HCEC 1CT (cell line): ENCODE measurements at regions not wholly inside any gene's neighbourhood (a gene's known extent, or its start where the extent isn't known, plus 50 kb on each side); places are given as distances from the start of the nearest gene placed in this dataset.

Experiments used
- DNase-seq: peaks from one replicate; pipeline ENCODE4 v3.0.0-alpha.2; 2017

DNA sequence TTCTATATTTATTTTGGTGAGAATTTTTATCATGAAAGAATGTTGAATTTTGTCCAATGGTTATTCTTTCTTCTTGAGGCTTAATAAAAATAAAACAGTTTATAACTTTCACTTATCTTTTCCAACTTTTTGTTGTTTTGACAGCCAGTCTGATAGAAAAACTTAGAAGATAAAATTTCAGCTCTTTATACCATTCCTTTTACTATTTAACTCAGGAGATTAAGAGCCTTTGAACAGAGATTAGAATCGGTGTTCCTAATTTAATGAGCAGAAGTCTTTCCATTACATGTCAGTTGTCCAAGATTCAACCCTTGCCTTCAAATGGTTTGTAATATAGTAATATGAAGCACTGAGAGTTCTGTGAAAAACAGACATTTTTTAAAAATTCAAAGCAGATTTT lies 97.8 kb upstream of the SEC61G start:
- no peak for DNase-seq

DNA sequence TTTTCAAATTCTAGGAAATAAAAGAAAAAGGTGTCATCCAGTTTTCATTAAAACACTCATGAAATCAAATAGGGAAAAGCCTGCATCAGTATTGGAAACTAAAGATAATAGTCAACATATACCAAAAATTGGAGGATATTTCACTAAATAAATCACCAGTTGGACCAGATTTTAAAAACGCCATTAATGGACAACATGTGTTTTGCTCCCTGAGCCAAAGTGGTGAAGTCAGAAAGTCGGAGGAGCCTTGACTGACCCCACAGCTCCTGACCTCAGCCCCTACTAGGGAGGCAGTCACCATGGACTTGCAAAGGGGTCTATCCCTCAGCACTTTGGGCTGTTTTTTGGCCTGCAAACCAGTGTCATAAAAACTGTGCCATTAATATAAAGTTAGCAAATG lies 98.3 kb upstream of the SEC61G start:
- no peak for DNase-seq

DNA sequence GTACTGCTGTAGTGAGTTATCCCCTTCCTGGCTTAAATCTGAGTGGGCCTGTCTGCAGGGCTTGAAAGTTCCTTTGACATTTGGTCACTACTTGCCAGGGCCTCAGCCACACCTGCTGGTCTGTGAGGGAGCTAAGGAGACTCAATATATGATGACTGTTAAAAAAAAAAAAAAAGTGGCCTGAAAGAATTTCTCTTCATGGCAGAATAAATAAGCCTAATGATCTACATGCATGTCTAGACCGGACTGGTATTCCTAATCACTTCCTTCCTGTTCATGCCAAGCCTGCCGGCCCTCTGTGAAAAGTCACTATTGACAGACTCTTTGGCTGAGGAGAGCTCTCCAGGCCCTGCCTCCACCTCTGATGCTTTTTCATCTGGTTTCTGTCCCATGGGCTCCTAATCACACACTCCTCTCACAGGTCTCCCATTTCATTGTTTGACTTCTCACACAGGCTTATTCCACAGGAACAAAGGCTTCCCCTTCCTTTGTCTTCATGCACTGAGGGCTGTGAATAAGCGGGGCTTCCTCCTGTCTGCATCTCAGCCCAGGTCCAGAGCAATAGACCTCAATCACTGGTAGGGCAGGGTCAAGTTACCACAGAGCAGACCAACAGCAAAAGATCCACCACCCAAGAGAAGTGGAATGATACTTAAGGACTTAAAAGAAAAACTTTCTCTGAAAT lies 99.1 kb upstream of the SEC61G start:
- no peak for DNase-seq

DNA sequence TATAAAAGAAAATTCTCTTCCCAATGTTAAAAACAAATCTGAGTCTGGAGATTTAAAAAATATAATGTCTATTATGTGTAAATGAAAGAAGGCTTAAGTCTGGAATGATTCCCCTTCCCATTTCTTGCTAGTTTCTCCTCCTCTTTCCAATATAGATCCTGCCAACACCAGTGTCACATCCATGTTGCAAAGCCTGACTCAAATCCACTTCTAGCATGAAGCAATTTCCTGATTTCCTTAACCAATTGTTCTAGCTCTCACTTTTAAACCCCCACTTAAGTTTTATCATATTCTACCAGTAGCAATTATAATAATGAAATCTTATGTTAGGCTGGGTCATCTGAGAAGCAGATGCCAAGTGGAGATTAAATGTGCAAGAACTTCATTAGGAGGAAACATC lies 100.1 kb upstream of the SEC61G start:
- no peak for DNase-seq

DNA sequence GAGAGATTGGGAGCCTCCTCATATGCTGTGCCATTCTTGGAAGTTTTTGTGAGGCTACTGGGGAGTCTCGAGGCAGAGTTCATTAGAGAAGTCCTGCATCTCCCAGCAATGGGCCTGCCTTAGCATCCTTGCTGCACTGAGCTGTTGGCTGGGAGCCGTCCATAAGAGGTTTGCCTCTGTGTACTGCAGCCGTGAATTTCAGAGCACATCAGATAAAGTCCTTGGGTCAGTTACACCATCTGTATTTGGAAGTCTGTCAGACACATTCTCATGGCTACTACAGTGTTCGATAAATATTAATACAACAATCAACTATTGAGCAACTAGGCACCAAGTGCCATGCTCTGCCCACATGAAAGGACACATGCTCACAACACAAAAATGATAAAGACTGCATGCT lies 100.5 kb upstream of the SEC61G start:
- no peak for DNase-seq

- no peak for DNase-seq
These were observed 101.2 kb upstream of the SEC61G start for GRCh38 chr7:54860003-54860775.

GRCh38 chr7:54860843-54861242 lies 101.8 kb upstream of the SEC61G start:
- no peak for DNase-seq

GRCh38 chr7:54864663-54865062 lies 105.7 kb upstream of the SEC61G start:
- no peak for DNase-seq

DNA sequence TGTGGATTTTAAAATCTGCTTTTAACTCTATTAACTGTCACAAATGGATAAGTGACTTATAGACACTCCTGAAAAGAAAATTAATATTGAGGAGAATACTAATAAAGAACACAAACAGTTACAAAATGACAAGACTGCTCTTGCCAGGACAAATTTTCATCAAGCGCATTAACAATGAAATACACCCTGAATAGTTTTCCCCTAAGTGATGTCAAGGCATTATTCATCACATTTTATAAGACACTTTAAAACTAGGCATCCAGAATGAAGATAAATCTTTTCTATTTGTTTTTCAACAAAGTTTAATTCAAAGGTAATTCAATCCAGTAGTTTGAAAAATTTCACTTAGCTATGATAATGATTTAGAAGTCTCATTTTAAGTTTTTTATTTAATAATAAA lies 110.5 kb upstream of the SEC61G start:
- no peak for DNase-seq

DNA sequence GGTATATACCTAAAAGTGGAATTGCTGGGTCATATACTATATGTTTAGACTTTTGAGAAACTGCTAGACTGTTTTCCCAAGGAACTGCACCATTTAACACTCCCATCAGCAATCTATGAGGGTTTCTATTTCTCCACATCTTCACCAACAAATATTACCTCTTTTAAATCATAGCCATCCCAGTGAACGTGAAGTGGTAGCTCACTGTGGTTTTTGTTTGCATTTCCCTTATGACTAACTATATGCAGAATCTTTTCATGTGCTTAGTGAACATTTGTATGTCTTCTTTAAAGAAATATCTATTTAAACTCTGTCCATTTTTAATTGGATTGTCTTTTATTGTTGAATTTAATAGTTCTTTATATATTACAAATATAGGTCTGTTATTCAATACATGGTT lies 115.8 kb upstream of the SEC61G start:
- DNase-seq = no peak

DNA sequence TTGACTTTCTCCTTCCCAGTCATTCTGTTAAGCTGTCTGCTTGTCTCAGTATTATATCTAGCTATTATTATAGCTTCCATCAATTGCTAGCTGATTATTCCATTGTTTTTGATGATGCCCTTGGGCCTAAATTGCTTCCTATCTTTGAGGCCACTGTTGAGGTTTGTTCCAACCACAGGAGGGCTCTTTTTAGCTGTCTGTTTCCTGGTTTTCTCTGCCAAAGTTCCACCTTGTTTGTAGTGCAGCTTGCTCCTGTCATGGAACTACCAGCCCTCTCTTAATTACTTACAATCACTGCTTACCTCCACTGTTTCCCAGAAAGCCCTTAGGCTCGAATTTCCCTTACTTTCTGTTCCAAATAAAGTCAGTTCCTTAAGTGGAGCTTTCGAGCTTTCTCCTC lies 118.7 kb upstream of the SEC61G start:
- peak; percentile 20 for DNase-seq

DNA sequence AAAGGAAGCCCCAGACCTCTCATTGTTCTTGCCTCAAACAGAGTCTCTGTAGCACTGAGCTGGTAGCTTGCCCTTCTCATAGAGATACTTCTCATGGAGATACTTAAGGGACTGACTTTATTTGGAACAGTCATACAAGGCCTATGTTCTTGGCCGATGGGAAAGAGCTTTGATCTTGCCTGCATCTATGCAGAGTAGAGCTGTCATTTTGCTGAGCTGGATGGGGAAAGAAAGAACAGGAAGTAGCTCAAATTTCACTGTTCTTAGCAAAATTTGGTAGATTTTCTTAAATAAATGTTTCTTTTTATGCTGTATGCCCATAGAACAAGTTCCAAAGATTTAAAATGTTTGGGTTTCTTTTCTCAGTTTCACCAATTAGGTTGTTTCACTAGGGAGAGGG lies 119.3 kb upstream of the SEC61G start:
- no peak for DNase-seq

DNA sequence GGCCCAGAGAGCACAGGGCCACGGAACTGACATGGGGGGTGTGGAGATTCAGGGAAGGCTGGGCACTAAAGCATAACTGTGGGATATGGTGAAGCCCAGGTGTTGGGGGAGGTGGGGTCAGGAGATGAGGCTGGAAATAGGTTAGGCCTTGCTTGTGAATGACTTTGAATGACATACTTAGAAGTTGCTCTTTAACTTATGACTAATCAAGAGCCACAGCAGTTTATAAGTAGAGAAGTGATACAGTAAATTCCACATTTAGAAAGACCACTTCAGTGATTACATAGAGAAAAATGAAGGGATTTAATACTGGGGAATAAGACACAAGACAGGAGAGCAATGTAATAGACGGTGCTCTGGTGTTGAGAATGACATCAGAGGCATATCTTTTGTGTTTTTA lies 120.8 kb upstream of the SEC61G start:
- no peak for DNase-seq

DNA sequence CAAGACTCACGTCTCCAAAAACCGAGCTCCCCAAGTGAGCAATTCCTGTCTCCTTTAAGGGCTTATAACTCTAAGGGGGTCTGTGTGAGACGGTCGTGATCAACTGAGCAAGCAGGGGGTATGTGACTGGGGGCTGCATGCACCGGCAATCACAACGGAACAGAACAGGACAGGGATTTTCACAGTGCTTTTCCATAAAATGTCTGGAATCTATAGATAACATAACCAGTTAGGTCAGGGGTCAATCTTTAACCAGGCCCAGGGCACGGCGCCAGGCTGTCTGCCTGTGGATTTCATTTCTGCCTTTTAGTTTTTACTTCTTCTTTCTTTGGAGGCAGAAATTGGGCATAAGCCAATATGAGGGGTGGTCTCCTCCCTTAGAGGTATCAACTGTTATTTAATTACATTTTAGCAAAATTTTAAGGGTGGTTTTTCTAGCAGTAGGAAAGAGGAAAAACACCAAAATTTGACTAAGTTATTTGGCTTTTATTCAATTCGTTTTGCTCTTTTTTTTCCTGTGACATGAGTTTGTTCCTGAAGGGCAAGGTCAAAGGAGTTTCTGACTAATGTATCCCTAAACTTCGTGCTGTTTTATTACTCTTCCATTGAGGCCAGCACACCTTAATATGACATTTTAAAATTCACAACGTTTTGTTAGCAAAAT lies 121.4 kb upstream of the SEC61G start:
- no peak for DNase-seq

DNA sequence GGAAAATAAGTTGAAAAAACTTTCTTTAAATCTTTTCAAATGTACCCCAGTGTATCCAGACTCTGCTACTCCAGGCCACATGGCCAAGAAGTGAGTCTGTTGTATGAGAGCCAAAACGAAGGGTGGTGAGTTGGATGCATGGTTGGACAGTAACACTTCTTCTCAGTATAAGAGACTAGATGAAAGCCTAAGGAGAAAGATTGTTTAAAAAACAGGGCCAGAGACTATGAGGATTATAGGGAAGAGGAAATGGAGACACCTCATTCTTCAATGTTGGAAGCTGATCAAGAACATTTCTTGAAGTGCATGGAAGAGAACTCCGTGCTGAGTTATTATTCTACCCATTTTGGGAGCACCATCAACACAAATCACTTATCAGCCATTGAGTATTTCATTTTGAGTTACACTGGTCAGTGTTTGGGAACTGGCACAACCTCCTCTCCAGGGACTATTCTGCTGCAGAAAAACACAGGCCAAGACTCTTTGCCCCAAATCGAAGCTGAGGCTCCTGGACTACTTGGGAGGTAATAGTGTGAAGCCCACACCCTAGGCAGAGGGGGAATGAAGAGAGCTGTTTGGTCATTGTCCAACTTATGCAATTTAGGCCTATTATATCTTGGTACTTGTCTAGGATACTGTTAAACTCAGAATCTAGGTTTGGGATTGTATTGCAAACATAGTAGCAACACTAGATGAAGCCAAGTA lies 123.0 kb upstream of the SEC61G start:
- DNase-seq = no peak

GRCh38 chr7:54882694-54883093 lies 123.7 kb upstream of the SEC61G start:
- no peak for DNase-seq

GRCh38 chr7:54883576-54883975 lies 124.6 kb upstream of the SEC61G start:
- no peak for DNase-seq

GRCh38 chr7:54885285-54885684 lies 126.3 kb upstream of the SEC61G start:
- no peak for DNase-seq

DNA sequence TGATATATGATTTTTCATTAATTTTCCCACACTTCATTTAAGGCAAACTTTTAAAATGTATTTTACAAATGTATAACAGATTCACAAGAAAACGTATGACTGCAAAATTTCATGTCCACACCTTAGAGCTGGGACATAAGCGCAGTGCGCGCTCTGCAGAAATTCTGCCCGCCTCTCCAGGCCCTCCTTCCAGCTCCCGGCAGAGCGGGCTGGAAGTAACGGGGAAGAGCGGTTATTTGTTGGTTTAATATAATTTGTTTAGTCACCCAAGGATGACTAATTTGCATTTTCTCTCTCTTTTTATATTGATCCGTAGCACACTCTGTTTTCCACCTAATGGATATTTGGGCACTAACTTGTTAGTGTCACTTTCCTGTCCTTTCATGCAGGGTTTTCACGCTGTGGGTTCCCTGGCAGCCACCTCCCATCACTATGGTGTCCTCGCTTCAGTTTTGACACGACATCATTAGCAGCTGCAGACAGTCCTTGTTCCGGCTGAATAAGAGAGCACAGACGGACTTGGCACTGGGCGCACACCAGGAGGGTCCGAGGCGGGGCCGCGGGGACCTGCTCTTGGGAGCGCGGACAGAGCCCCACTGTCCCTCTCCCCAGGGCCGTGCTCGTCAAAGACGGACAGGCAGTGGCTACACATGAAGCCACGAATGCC lies 129.2 kb upstream of the SEC61G start:
- DNase-seq = no peak

- no peak for DNase-seq
These were observed 129.7 kb upstream of the SEC61G start for GRCh38 chr7:54888734-54889082.

DNA sequence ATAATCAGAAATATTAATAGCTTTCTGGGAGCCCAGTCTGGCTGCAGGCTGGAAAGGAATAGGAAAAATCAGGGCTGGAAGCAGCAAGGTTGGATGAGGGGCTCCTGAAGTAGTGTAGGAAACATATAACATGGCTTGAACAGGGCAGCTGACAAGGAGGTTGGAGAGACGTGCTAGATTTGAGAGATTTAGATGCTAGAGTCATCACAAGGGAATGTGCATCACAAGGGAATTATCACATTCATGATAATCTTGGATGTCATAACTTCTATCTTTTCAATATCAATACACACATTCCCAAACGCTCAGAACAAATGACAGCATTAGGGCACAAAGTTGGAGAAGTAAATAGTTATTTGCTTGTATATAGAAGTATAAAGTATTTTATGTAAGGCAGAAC lies 120.9 kb upstream of the EGFR start:
- DNase-seq = peak; percentile 20

DNA sequence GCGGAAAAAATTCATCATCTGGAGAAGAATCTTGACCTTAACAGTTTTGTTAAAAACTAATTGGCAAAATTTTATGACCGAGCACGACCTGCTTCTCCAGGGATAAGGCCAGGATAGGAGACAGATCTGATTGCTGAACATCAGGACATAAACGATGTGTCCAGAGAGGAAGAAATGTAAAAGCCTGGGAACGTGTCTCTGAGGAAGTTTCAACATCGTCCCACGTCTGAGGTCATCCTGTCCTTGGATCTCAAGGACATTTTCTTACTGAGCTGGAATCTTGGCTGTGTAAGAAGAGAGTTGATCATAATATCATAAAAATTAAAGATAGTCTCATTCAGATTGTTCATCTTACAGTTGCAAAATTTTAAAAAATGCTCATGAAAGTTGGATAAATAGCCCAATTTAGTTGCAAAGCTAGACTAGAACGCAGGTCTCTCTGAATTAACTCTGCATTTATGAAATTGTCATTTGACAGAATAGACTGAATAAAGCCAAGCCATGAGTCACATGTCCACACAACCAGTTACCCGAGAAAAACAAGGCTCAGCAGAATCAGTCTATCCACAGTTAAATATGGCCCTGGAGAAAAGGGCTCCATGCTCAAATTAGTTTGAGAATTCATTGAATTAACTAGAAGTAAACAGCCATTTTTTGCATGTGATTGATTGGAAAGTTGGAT lies 120.0 kb upstream of the EGFR start:
- DNase-seq = no peak

- no peak for DNase-seq
These were observed 117.0 kb upstream of the EGFR start for GRCh38 chr7:54901840-54902239.
